Dermis microvascular lymphatic vessel endothelial cell (primary cell): ENCODE measurements at regions not wholly inside any gene's neighbourhood (a gene's known extent, or its start where the extent isn't known, plus 50 kb on each side); places are given as distances from the start of the nearest gene placed in this dataset.
"Not testable (repeated sequence)": the region's sequence is repeated elsewhere in the genome, so short reads cannot be mapped to it uniquely, and the experiment has no call there.

Experiments
- DNase-seq, 2 donors: peaks; one replicate each; pipeline versions ENCODE4 v3.0.0 to v3.0.0-alpha.2; 2010; ENCODE audit warnings: low read depth in 2 of 2

DNA sequence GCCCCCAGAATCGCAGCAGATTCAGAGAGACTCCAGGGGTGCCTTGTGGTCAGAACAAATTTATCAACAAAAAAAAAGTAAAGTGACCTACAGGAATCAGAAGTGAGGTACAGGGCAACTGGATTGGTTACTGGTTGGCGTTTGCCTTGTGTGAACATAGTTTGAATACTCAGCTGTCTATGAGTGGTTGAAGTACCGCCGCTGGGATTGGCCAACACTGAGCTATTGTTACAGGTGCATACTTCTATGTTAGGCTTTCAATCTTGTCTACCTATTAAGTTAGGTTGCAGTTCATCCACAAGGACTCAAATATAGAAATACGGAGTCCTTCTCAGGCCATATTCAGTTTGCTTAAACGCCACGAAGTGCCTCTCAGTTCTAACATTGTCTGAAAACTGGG lies 993.5 kb upstream of the PRKX start:
- no peak for DNase-seq

DNA sequence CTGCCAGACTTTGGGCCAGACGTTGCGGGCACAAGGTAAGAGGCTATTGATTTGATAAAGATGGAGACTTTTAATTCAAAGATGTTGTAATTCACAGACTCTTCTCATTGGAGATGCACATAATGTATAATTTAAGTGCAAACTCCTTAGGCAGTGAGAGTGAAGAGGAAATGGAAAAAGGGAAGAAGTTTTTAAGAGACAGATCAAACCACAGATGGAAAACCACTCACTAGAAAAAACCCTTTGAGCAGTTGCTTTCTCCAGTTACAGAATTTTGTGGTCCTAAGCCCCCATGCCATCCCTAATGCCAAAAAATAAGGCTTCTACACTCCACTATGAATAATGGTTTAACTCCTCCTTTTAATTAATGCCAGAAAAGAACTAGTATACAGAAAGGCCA lies 977.1 kb upstream of the PRKX start:
- DNase-seq, result no peak

- DNase-seq, result no peak
These were observed 969.2 kb upstream of the PRKX start for GRCh38 chrX:4682636-4683035.

GRCh38 chrX:4675686-4676300 lies 962.3 kb upstream of the PRKX start:
- no peak for DNase-seq

- no peak for DNase-seq
These were observed 960.8 kb upstream of the PRKX start for GRCh38 chrX:4674028-4674782.

GRCh38 chrX:4671344-4671743 lies 957.9 kb upstream of the PRKX start:
- no peak for DNase-seq

- no peak for DNase-seq
These were observed 957.2 kb upstream of the PRKX start for GRCh38 chrX:4670606-4671005.

GRCh38 chrX:4668802-4669536 lies 955.5 kb upstream of the PRKX start:
- DNase-seq, result no peak

DNA sequence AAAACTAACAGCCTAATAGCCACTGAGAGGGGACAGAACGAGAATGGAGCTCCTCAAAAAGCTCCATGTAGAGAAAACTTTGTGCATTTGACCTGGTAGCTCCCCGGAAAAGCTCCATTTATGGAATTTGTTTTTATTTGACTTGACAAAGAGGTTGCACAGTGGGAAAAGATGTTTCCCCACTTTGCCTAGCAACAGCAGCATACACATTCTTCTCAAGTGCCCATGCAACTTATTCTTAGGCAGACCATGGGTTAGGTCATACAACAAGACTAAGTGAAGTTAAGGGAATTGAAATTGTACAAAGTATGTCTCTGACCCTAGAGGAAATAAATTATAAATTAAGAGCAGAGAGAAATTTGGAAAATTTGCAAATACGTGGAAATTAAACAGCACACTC lies 949.6 kb upstream of the PRKX start:
- DNase-seq, result no peak

DNA sequence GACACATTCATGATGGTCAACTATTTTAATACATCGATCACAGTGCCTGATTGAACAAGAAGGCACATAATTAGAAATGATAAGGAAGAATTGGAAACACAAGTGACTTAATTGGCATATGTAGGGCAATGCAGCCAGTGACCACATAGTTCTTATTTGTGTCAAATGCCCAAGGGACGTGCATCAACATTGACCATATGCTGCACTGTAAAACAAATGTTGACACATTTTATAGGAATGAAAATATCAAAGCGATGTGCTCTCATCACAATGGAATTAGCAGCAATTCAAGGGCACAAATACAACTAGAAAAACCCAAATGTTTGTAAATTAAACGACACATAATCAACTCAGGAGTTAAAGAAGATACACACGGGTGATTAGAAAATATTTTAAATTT lies 948.3 kb upstream of the PRKX start:
- DNase-seq, result no peak

DNA sequence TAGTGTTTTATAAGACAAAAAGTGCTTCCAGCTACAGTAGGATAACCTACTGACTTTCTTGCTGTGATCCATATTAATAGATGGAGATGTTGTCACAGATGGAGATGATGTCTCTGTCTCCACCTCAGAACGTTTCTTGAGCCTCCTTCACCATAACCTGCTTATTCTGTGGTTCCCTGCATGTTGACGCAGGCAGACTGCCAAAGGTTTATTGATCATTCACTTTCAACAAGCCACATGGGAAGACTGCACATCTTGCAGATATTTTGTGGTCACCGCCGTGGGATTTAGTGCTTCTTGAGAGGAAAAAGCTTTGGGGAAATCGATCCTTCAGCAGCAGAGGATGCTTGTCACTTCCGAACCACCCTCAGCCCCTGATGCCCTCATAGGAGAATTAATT lies 943.0 kb upstream of the PRKX start:
- no peak for DNase-seq

DNA sequence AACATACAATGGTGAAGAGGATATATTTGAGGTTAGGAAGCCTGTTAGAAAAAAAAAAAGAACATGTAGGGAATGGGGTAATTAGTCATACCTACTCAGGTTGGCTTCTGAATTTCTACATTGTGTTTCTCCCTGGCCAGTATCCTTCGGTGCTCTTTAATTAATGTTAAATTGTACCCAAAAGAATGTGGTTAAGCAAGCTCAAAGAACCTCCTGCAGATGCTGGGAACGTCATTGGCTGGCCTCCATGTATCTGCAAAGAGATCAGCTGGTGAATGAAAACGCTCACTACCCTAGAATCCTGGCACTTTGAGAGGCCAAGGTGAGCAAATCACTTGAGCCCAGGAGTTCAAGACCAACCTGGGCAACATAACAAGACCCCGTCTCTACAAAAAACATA lies 942.3 kb upstream of the PRKX start:
- DNase-seq, result no peak

DNA sequence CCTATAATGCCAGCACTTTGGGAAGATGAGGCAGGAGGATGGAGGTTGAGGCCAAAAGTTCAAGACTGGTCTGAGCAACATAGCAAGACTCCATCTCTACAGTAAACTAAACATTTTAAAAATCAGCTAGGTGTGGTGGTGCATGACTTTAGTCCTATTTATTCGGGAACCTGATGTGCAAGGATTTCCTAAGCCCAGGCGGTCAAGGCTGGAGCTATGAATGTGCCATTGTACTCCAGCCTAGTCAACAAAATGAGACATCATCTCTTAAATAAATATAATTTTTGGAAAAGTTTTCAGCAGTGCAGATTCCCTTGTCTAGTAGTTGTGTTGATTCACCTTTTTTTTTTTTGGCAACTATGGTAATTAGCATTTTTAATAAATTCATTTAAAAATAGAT lies 928.7 kb upstream of the PRKX start:
- DNase-seq, result no peak

- no peak for DNase-seq
These were observed 924.6 kb upstream of the PRKX start for GRCh38 chrX:4638036-4638435.

DNA sequence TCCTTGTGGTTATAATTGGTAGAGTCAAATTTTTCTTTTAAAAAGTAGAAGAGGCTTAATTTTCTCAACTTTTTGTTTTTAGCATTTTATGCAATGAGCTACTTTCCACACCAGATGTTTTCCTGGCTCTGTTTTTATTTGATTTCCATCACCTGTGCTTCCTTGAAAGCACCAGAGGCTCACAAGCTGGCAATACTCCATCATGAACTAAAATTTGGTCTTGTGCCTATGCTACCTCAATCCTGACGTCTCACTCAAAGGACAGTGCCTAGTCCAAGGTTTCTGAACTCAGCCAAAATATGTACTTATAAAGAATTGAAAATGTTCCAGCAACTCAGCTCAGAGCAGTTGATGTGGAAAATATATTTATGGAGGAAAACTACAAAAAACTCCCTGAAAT lies 914.0 kb upstream of the PRKX start:
- DNase-seq, result no peak

- no peak for DNase-seq
These were observed 909.2 kb upstream of the PRKX start for GRCh38 chrX:4622486-4623167.

- not testable (repeated sequence) for DNase-seq
These were observed 900.2 kb upstream of the PRKX start for GRCh38 chrX:4613651-4614050.

DNA sequence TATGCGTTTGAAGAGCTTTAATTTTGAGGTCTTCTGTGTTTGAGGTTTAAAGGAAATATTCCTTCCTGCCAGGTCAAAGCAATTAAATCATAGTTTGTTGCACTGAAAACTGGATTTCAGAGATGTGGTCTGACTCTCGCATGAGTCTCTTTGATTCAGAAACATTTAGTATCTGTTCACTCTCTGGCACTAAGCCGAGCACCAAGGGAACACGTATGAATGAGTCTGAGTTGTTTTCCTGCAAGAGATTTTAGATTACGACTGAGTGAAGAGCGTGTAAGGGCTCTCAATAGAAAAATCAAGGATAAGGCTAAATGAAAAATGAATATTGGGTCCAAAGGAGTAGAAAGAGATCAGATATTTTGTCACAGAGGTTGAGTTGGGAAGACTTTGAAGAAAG lies 875.4 kb upstream of the PRKX start:
- no peak for DNase-seq

DNA sequence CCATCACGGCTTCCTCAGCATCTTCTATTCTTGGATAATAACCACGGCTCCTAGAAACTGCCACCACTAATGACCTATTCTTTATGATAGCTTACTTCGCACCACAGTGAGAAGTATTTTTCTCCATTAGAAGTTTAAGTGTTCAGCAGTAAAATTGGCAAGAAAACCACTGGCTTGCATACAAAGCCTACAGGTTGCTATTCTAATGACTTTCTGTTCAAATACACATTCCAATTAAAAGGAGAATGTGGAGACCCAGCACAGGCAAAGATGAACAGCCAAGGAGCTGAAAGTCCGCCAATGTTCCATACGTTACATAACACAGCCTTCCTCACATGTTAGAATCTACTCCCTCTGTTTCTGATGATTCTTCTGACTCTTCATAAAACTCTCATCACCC lies 875.0 kb upstream of the PRKX start:
- no peak for DNase-seq

GRCh38 chrX:4588056-4588455 lies 874.6 kb upstream of the PRKX start:
- DNase-seq, result no peak

DNA sequence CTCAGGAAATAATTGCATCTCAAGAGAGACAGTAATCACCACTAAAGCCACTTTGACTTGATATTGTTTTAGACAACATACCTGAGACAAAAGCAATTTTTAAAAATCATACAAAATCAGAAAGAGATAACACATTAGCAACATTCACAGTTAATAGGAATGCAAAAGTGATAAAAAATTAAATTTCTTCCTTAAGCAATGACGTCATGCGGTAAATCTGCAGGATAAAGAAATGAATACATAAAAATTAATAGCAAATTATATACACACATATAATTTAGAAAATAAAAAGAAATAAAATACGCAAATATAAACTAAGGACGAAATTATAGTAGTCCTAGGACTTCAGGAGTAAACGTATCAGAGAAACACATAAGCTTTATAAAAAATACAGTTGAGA lies 866.5 kb upstream of the PRKX start:
- no peak for DNase-seq

GRCh38 chrX:4579480-4579879 lies 866.0 kb upstream of the PRKX start:
- DNase-seq, result no peak
